WI38 (cell line): ENCODE measurements at regions not wholly inside any gene's neighbourhood (a gene's known extent, or its start where the extent isn't known, plus 50 kb on each side); places are given as distances from the start of the nearest gene placed in this dataset.

Source experiments
- H3K4me3 ChIP-seq: 2 replicates; pipeline ENCODE4 v1.5.1; 2011; ENCODE audit warnings: low read depth, mild to moderate bottlenecking, control low read depth, low read length
- TF ChIP-seq, protein P1 (sequence below): IDR thresholded peaks from 2 replicates; pipeline ENCODE4 v1.5.1; 2012; ENCODE audit warnings: low read depth, mild to moderate bottlenecking, control low read depth, low read length

DNA sequence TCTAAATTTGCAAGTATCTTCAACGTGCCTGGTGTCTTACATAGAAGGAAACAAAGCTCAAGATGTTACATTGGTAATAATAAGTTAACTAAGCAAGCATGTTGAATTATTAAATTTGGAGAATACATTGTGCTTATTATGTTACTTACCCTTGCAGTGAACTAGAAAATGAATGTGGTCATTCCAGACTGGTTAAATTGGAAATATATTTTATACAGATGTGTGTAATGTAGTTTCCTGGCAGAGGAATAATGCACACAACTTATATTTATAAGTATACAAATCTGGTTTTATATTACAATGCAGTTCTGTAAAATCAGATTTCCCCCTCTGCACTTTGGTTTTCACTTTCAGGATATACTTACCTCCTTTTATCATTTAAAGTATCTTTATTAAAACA lies 159.9 kb upstream of the SLIT2 start:
- TF ChIP-seq, protein P1, sequence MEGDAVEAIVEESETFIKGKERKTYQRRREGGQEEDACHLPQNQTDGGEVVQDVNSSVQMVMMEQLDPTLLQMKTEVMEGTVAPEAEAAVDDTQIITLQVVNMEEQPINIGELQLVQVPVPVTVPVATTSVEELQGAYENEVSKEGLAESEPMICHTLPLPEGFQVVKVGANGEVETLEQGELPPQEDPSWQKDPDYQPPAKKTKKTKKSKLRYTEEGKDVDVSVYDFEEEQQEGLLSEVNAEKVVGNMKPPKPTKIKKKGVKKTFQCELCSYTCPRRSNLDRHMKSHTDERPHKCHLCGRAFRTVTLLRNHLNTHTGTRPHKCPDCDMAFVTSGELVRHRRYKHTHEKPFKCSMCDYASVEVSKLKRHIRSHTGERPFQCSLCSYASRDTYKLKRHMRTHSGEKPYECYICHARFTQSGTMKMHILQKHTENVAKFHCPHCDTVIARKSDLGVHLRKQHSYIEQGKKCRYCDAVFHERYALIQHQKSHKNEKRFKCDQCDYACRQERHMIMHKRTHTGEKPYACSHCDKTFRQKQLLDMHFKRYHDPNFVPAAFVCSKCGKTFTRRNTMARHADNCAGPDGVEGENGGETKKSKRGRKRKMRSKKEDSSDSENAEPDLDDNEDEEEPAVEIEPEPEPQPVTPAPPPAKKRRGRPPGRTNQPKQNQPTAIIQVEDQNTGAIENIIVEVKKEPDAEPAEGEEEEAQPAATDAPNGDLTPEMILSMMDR, result no peak
- no peak overlapping the region for H3K4me3 ChIP-seq

DNA sequence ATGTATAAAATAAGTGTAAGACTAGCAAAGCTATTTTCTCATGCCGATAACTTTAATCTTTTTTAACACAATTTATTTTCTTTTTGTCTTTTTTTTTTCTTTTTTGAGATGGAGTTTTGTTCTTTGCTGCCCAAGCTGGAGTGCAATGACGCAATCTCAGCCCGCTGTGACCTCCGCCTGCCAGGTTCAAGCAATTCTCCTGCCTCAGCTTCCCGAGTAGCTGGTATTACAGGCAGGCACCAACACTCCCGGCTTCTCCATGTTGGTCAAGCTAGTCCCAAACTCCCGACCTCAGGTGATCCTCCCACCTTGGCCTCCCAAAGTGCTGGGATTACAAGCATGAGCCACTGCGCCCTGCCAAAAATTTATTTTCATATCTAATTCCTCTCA lies 164.2 kb upstream of the SLIT2 start:
- H3K4me3 ChIP-seq, result no peak overlapping the region
- TF ChIP-seq, protein P1, result no peak

DNA sequence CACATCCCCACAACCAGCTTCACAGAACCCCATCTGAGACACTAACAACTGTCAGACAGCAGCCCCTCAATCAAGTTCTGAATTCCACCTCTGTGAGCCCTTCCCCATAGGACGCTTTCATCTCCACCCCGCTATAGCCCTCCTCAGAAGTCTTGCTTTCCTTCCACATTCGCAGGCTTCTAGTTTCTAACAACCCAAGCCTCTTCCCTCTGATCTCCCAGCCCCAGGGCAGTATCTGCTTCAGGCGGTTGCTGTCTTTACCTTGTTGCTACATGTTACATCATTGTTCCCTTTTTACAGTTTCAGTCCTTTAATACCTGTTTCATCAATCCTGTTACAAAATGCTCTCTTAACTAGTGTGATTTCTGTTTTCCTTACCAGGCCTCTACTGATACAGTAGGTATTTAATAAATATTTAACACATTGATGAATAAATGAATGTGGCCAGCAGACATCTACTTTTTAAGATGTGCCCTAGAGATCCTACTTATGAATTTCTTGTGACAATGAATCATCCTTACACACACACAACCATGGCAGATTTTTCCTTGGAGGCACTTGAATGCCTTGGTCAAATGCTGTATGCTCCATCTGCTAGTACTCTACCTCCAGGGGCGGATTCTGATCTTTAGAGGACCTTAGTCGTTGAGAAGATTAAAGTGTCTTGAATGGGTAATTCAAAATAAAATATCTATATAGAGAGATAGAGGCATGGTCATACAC lies 164.7 kb upstream of the SLIT2 start:
- no peak overlapping the region for H3K4me3 ChIP-seq
- TF ChIP-seq, protein P1, result no peak

DNA sequence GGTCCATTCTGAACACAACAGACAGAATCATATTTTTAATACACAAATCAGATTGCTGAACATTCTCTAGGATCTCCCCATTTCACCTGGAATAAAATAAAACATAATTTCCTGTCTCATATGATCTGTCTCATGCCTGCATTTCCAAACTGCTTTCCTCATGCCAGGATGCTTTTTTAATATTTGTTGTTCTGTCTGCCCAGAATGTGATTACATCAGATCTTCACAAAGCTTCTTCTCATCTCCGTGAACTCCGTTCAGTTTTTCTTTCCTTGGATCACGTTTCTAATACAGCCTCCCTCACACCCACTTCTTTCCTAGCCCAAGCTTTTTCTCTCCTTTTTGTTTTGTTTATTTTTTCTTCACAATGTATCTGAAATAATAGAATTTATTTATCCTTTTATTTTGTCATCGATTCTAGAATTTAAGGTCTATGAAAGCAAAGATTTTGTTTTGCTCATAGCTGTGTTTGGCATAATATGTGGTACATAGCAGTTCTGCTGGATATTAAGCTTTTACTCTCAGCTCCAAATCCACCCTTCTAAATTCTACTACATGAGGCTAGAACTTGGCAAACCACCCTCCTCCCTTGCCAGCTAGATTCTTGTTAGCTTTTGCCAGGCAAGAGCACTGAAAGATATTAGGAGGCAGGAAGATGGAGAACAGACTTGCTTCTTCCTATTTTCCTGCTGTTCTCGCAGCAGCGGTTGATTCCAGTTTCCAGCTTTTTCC lies 165.5 kb upstream of the SLIT2 start:
- TF ChIP-seq, protein P1, result no peak
- no peak overlapping the region for H3K4me3 ChIP-seq

DNA sequence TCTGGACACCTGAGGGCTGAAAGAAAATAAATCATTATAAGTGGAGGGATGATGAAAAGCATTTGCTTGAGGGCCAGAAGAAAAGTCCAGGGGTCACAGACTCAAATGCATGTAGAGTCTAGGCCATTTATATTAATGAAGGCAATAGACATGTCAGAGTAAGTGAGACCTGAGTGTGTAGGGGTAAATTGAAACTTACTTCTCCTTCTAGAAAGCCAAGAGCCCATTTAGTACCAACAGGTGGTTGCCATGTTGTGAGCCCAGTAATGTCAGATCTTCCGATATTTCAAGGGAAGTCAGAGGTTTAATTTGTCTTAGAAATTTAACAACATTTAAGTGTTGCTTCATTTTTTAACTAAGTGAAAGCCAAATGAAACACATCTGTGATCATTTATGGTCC lies 166.1 kb upstream of the SLIT2 start:
- TF ChIP-seq, protein P1, result no peak
- no peak overlapping the region for H3K4me3 ChIP-seq

DNA sequence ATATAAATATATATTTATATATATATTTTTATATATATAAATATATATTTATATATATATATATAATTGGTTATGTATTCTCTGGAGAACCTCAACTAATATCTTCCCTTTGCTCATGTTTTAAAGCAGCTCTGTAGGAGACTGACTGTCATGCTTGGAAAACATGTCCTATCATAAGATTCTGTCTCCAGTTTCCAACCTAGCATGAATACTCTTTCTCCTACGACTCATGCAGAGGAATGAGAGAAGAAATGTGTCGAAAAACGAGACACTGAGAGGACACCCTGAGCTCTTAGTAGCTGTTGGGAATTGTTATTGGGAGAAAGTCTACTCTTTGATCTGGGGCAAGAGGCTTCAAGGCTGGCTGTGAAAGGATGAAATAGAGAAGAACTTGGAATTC lies 166.5 kb upstream of the SLIT2 start:
- no peak overlapping the region for H3K4me3 ChIP-seq
- TF ChIP-seq, protein P1, result no peak

DNA sequence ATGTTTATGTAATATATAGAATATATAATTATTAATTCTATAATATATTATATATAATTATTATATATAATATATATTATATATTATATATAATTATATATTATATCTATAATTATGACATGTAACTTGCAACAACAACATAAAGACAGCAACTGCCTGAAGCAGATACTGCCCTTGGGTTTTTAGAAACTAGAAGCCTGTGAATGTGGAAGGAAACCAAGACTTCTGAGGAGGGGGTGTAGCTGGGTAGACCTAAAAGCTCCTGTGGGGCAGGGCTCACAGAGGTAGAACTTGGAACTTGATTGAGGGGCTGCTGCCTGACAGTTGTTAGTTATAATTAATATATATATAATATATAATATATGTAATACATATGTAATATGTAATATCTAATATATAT lies 167.2 kb upstream of the SLIT2 start:
- TF ChIP-seq, protein P1, result no peak
- no peak overlapping the region for H3K4me3 ChIP-seq
